DMS53 treated with DMSO at 0.1 percent for 48 hours (cell line): ENCODE measurements at regions not wholly inside any gene's neighbourhood (a gene's known extent, or its start where the extent isn't known, plus 50 kb on each side); places are given as distances from the start of the nearest gene placed in this dataset.

Source experiments
- DNase-seq: peaks from one replicate; lab custom pipeline; 2025; ENCODE audit not compliant: unreplicated experiment; lab: John Stamatoyannopoulos, UW

GRCh38 chr2:107202962-107203591 is 317.1 kb upstream of the ST6GAL2 start:
- no peak for DNase-seq

GRCh38 chr2:107215401-107216350 is 329.7 kb upstream of the ST6GAL2 start:
- no peak for DNase-seq

GRCh38 chr2:107218208-107218607 is 332.2 kb upstream of the ST6GAL2 start:
- DNase-seq = no peak

- DNase-seq = no peak
These were observed 336.5 kb upstream of the ST6GAL2 start for GRCh38 chr2:107222466-107222865.

- no peak for DNase-seq
These were observed 349.7 kb upstream of the ST6GAL2 start for GRCh38 chr2:107235491-107236254.

- no peak for DNase-seq
These were observed 356.8 kb upstream of the ST6GAL2 start for GRCh38 chr2:107242811-107243210.

- DNase-seq = no peak
These were observed 363.0 kb upstream of the ST6GAL2 start for GRCh38 chr2:107248932-107249331.

- no peak for DNase-seq
These were observed 369.8 kb upstream of the ST6GAL2 start for GRCh38 chr2:107255744-107256143.

GRCh38 chr2:107258531-107259407 is 372.8 kb upstream of the ST6GAL2 start:
- no peak for DNase-seq

- no peak for DNase-seq
These were observed 373.6 kb upstream of the ST6GAL2 start for GRCh38 chr2:107259408-107260195.

GRCh38 chr2:107263628-107264027 is 377.7 kb upstream of the ST6GAL2 start:
- DNase-seq = no peak

GRCh38 chr2:107264184-107264583 is 378.2 kb upstream of the ST6GAL2 start:
- no peak for DNase-seq

- DNase-seq = no peak
These were observed 380.6 kb upstream of the ST6GAL2 start for GRCh38 chr2:107266555-107266954.

- no peak for DNase-seq
These were observed 381.1 kb upstream of the ST6GAL2 start for GRCh38 chr2:107267086-107267485.

- DNase-seq = no peak
These were observed 390.1 kb upstream of the ST6GAL2 start for GRCh38 chr2:107276034-107276433.

- DNase-seq = no peak
These were observed 392.7 kb upstream of the ST6GAL2 start for GRCh38 chr2:107278672-107279071.

GRCh38 chr2:107281637-107282036 is 395.7 kb upstream of the ST6GAL2 start:
- DNase-seq = no peak

- no peak for DNase-seq
These were observed 396.2 kb upstream of the ST6GAL2 start for GRCh38 chr2:107282135-107282534.

GRCh38 chr2:107285621-107286299 is 399.8 kb upstream of the ST6GAL2 start:
- DNase-seq = peak; percentile 37
